Peyer's patch (tissue), 4 donors: ENCODE measurements at regions not wholly inside any gene's neighbourhood (a gene's known extent, or its start where the extent isn't known, plus 50 kb on each side); places are given as distances from the start of the nearest gene placed in this dataset.
"Not testable (repeated sequence)": the region's sequence is repeated elsewhere in the genome, so short reads cannot be mapped to it uniquely, and the experiment has no call there.

ENCODE experiments used
- DNase-seq, 3 donors: peaks; one replicate each; pipeline ENCODE4 v3.0.0-alpha.2; 2017 to 2019
- H3K27ac ChIP-seq, 4 donors: fragments of 200-600 bp; sonication (generic); one replicate each; pipeline ENCODE4 v1.5.1; 2016 to 2019
- H3K27me3 ChIP-seq, 2 donors: fragments of 200-600 bp; sonication (generic); one replicate each; pipeline ENCODE4 v1.5.1; 2019
- H3K36me3 ChIP-seq, 3 donors: fragments of 200-600 bp; sonication (generic); one replicate each; pipeline ENCODE4 v1.5.1; 2016 to 2019
- H3K4me1 ChIP-seq, 4 donors: fragments of 200-600 bp; sonication (generic); one replicate each; pipeline ENCODE4 v1.5.1; 2016 to 2019
- H3K4me3 ChIP-seq, 4 donors: fragments of 200-600 bp; sonication (generic); 1 replicate in 3 of 4; 2 replicates in 1 of 4; pipeline ENCODE4 v1.5.1; 2016 to 2019; ENCODE audit warnings: mild to moderate bottlenecking in 1 of 4
- H3K9me3 ChIP-seq, 4 donors: fragments of 200-600 bp; sonication (generic); one replicate each; pipeline ENCODE4 v1.5.1; 2016 to 2019; ENCODE audit warnings: mild to moderate bottlenecking in 1 of 4
- CTCF ChIP-seq, 6 experiments: fragments of 450-650 bp in 4 of 6; fragments of 200-600 bp in 2 of 6; sonication (generic) in 1 of 6; IDR thresholded peaks; one replicate each; pipeline ENCODE4 v1.5.1; 2017 to 2019; ENCODE audit warnings: antibody characterized with exemption in 6 of 6, mild to moderate bottlenecking in 3 of 6, moderate library complexity in 1 of 6
- POLR2A ChIP-seq, 2 donors: fragments of 450-650 bp; IDR thresholded peaks; one replicate each; pipeline ENCODE4 v1.5.1; 2017; ENCODE audit warnings: antibody characterized with exemption in 2 of 2, mild to moderate bottlenecking in 2 of 2, moderate library complexity in 2 of 2

GRCh38 chr19:30255791-30256495 lies 116.2 kb upstream of the ZNF536 start:
- DNase-seq: no peak
- no peak overlapping the region for H3K27ac ChIP-seq
- no peaks in the 10 kb centered on the region for H3K27me3 ChIP-seq

GRCh38 chr19:30256496-30256850 lies 115.7 kb upstream of the ZNF536 start:
- Histone ChIP-seq H3K9me3 (no peaks in the 10 kb centered on the region), H3K36me3 (no peaks in the 10 kb centered on the region), H3K4me3 (no peak overlapping the region), H3K4me1 (no peaks in the 10 kb centered on the region), H3K27ac (no peak overlapping the region), H3K27me3 (no peaks in the 10 kb centered on the region)
- DNase-seq: no peak
- no peak for TF ChIP-seq CTCF (IDR thresholded peaks at IDR 0.05)
- TF ChIP-seq POLR2A (IDR thresholded peaks at IDR 0.05): no peak

More at GRCh38 chr19:30255791-30256495, 116.2 kb upstream of the ZNF536 start:
- H3K9me3 ChIP-seq: no peaks in the 10 kb centered on the region
- H3K4me1 ChIP-seq: no peaks in the 10 kb centered on the region
- H3K36me3 ChIP-seq: no peaks in the 10 kb centered on the region
- H3K4me3 ChIP-seq: no peak overlapping the region
- TF ChIP-seq POLR2A (IDR thresholded peaks at IDR 0.05): no peak
- no peak for TF ChIP-seq CTCF (IDR thresholded peaks at IDR 0.05)

- no peaks in the 10 kb centered on the region for H3K36me3 ChIP-seq
- no peak for DNase-seq
- no peak overlapping the region for H3K27ac ChIP-seq
- no peak for TF ChIP-seq POLR2A (IDR thresholded peaks at IDR 0.05)
- TF ChIP-seq CTCF (IDR thresholded peaks at IDR 0.05): no peak
- H3K9me3 ChIP-seq: no peaks in the 10 kb centered on the region
- H3K4me3 ChIP-seq: no peak overlapping the region
- H3K4me1 ChIP-seq: no peaks in the 10 kb centered on the region
- no peaks in the 10 kb centered on the region for H3K27me3 ChIP-seq
Observed at GRCh38 chr19:30263830-30264381, 108.3 kb upstream of the ZNF536 start.

GRCh38 chr19:30265918-30266317 lies 106.3 kb upstream of the ZNF536 start:
- H3K36me3 ChIP-seq, H3K9me3 ChIP-seq, DNase-seq, H3K27me3 ChIP-seq, H3K27ac ChIP-seq, H3K4me3 ChIP-seq, H3K4me1 ChIP-seq: not testable (repeated sequence)

- TF ChIP-seq POLR2A (IDR thresholded peaks at IDR 0.05): no peak
- TF ChIP-seq CTCF (IDR thresholded peaks at IDR 0.05): no peak
- Histone ChIP-seq H3K36me3 (no peaks in the 10 kb centered on the region), H3K27ac (no peak overlapping the region), H3K4me3 (no peak overlapping the region), H3K9me3 (no peaks in the 10 kb centered on the region), H3K4me1 (no peaks in the 10 kb centered on the region), H3K27me3 (no peaks in the 10 kb centered on the region)
- DNase-seq: no peak
Observed at GRCh38 chr19:30266687-30267086, 105.5 kb upstream of the ZNF536 start.

GRCh38 chr19:30267332-30267731 lies 104.9 kb upstream of the ZNF536 start:
- Histone ChIP-seq H3K27me3 (no peaks in the 10 kb centered on the region), H3K27ac (no peak overlapping the region), H3K36me3 (no peaks in the 10 kb centered on the region), H3K9me3 (no peaks in the 10 kb centered on the region), H3K4me1 (no peaks in the 10 kb centered on the region), H3K4me3 (no peak overlapping the region)
- TF ChIP-seq CTCF (IDR thresholded peaks at IDR 0.05) (no peak), POLR2A (IDR thresholded peaks at IDR 0.05) (no peak)
- DNase-seq: no peak
